Effector memory CD8-positive, alpha-beta T cell (primary cell): ENCODE measurements at regions not wholly inside any gene's neighbourhood (a gene's known extent, or its start where the extent isn't known, plus 50 kb on each side); places are given as distances from the start of the nearest gene placed in this dataset.
"Not testable (repeated sequence)": the region's sequence is repeated elsewhere in the genome, so short reads cannot be mapped to it uniquely, and the experiment has no call there.

ENCODE experiments used
- ATAC-seq: fragments of 150-1000 bp; cut with Tn5 transposase; replicated peaks from 2 replicates; pipeline ENCODE4 v1.10.0; 2021; ENCODE audit warnings: mild to moderate bottlenecking, moderate library complexity
- DNase-seq, 3 experiments: peaks; one replicate each; pipeline ENCODE4 v3.0.0; 2021
- H3K27ac Mint-ChIP-seq, 2 donors: one replicate each; pipeline ENCODE4 v1.8.0; 2022; ENCODE audit warnings: mild to moderate bottlenecking in 2 of 2, mixed read lengths in 2 of 2, moderate library complexity in 2 of 2
- H3K27me3 Mint-ChIP-seq, 2 donors: one replicate each; pipeline ENCODE4 v1.8.0; 2022; ENCODE audit warnings: mixed read lengths in 2 of 2
- H3K36me3 Mint-ChIP-seq: one replicate; pipeline ENCODE4 v1.8.0; 2022; ENCODE audit warnings: mild to moderate bottlenecking, moderate library complexity, mixed read lengths; ENCODE audit not compliant: insufficient read depth
- H3K4me1 Mint-ChIP-seq, 2 donors: one replicate each; pipeline ENCODE4 v1.8.0; 2022; ENCODE audit warnings: low read depth in 2 of 2, mixed read lengths in 2 of 2
- H3K4me3 Mint-ChIP-seq, 2 donors: one replicate each; pipeline ENCODE4 v1.8.0; 2022; ENCODE audit warnings: mild to moderate bottlenecking in 2 of 2, mixed read lengths in 2 of 2, moderate library complexity in 2 of 2
- H3K9me3 Mint-ChIP-seq, 2 donors: one replicate each; pipeline ENCODE4 v1.8.0; 2022; ENCODE audit warnings: mixed read lengths in 2 of 2

GRCh38 chr2:36172824-36173223, 182.8 kb upstream of the CRIM1 start:
- Mint-ChIP-seq H3K4me1 (peaks cover 0 to 2% of the 10 kb centered on the region in 2 donors), H3K4me3 (no peak overlapping the region), H3K9me3 (no peaks in the 10 kb centered on the region), H3K27ac (no peak overlapping the region), H3K27me3 (no peaks in the 10 kb centered on the region), H3K36me3 (no peaks in the 10 kb centered on the region)
- DNase-seq (no peak), ATAC-seq (no peak)

- Mint-ChIP-seq H3K27ac (peak overlapping the region in 1 of 2 donors; percentile 38), H3K9me3 (no peaks in the 10 kb centered on the region), H3K4me1 (peaks cover 0 to 2% of the 10 kb centered on the region in 2 donors), H3K4me3 (no peak overlapping the region), H3K27me3 (no peaks in the 10 kb centered on the region), H3K36me3 (no peaks in the 10 kb centered on the region)
- ATAC-seq = no peak
- DNase-seq = no peak
These were observed 184.8 kb upstream of the CRIM1 start for GRCh38 chr2:36170805-36171204.

GRCh38 chr2:36169843-36170242, 185.7 kb upstream of the CRIM1 start:
- no peak for ATAC-seq

GRCh38 chr2:36168115-36168514, 187.5 kb upstream of the CRIM1 start:
- H3K27me3 Mint-ChIP-seq = no peaks in the 10 kb centered on the region
- peaks cover 0 to 2% of the 10 kb centered on the region in 2 donors for H3K4me1 Mint-ChIP-seq
- H3K9me3 Mint-ChIP-seq = no peaks in the 10 kb centered on the region
- DNase-seq (no peak), ATAC-seq (no peak)
- no peaks in the 10 kb centered on the region for H3K36me3 Mint-ChIP-seq
- no peak overlapping the region for H3K27ac Mint-ChIP-seq
- H3K4me3 Mint-ChIP-seq = no peak overlapping the region

More at GRCh38 chr2:36169843-36170242, 185.7 kb upstream of the CRIM1 start:
- DNase-seq = no peak
- H3K27me3 Mint-ChIP-seq = no peaks in the 10 kb centered on the region
- no peak overlapping the region for H3K4me3 Mint-ChIP-seq
- H3K9me3 Mint-ChIP-seq = no peaks in the 10 kb centered on the region
- no peak overlapping the region for H3K27ac Mint-ChIP-seq
- peaks cover 0 to 2% of the 10 kb centered on the region in 2 donors for H3K4me1 Mint-ChIP-seq
- no peaks in the 10 kb centered on the region for H3K36me3 Mint-ChIP-seq

GRCh38 chr2:36165132-36165531, 190.4 kb upstream of the CRIM1 start:
- Mint-ChIP-seq H3K27me3 (no peaks in the 10 kb centered on the region), H3K4me3 (no peak overlapping the region), H3K4me1 (no peaks in the 10 kb centered on the region), H3K9me3 (no peaks in the 10 kb centered on the region), H3K27ac (no peak overlapping the region), H3K36me3 (no peaks in the 10 kb centered on the region)
- DNase-seq (no peak), ATAC-seq (no peak)

GRCh38 chr2:36163520-36164254, 191.9 kb upstream of the CRIM1 start:
- H3K27me3 Mint-ChIP-seq = peaks cover 0 to 3% of the 10 kb centered on the region in 2 donors
- no peak overlapping the region for H3K4me3 Mint-ChIP-seq
- H3K27ac Mint-ChIP-seq = no peak overlapping the region
- H3K4me1 Mint-ChIP-seq = peaks cover 0 to 2% of the 10 kb centered on the region in 2 donors
- DNase-seq = no peak
- no peaks in the 10 kb centered on the region for H3K36me3 Mint-ChIP-seq
- no peak for ATAC-seq
- no peaks in the 10 kb centered on the region for H3K9me3 Mint-ChIP-seq

- not testable (repeated sequence) for H3K4me1 Mint-ChIP-seq, DNase-seq, H3K36me3 Mint-ChIP-seq, H3K27me3 Mint-ChIP-seq, ATAC-seq, H3K4me3 Mint-ChIP-seq, H3K27ac Mint-ChIP-seq, H3K9me3 Mint-ChIP-seq
These were observed 198.5 kb upstream of the CRIM1 start for GRCh38 chr2:36157093-36157492.

- no peak for DNase-seq
- no peaks in the 10 kb centered on the region for H3K9me3 Mint-ChIP-seq
- H3K4me1 Mint-ChIP-seq = peaks cover 15% of the 10 kb centered on the region in 2 donors
- peak overlapping the region in 1 of 2 donors; percentile 66 for H3K27ac Mint-ChIP-seq
- peak overlapping the region; percentile 18 to 28 for H3K4me3 Mint-ChIP-seq
- ATAC-seq = no peak
- H3K36me3 Mint-ChIP-seq = no peaks in the 10 kb centered on the region
- H3K27me3 Mint-ChIP-seq = no peaks in the 10 kb centered on the region
These were observed 207.7 kb upstream of the CRIM1 start for GRCh38 chr2:36147670-36148390.

- Mint-ChIP-seq H3K4me3 (peak overlapping the region in 1 of 2 donors; percentile 28), H3K36me3 (no peaks in the 10 kb centered on the region), H3K27ac (peak overlapping the region in 1 of 2 donors; percentile 66), H3K9me3 (no peaks in the 10 kb centered on the region), H3K4me1 (peaks cover 15% of the 10 kb centered on the region in 2 donors), H3K27me3 (no peaks in the 10 kb centered on the region)
- DNase-seq = no peak
- ATAC-seq = peak; percentile 17
These were observed 208.8 kb upstream of the CRIM1 start for GRCh38 chr2:36146765-36147164.

GRCh38 chr2:36140391-36140790, 215.2 kb upstream of the CRIM1 start:
- Mint-ChIP-seq H3K9me3 (no peaks in the 10 kb centered on the region), H3K4me3 (no peak overlapping the region), H3K4me1 (peaks cover 7 to 15% of the 10 kb centered on the region in 2 donors), H3K27me3 (no peaks in the 10 kb centered on the region), H3K36me3 (no peaks in the 10 kb centered on the region), H3K27ac (no peak overlapping the region)
- ATAC-seq = no peak
- DNase-seq = no peak

- peak; percentile 56 for ATAC-seq
- H3K27ac Mint-ChIP-seq = no peak overlapping the region
- H3K4me3 Mint-ChIP-seq = peak overlapping the region; percentile 29 to 41
- DNase-seq = no peak
- no peaks in the 10 kb centered on the region for H3K9me3 Mint-ChIP-seq
- H3K36me3 Mint-ChIP-seq = no peaks in the 10 kb centered on the region
- H3K27me3 Mint-ChIP-seq = no peaks in the 10 kb centered on the region
- H3K4me1 Mint-ChIP-seq = peaks cover 7 to 15% of the 10 kb centered on the region in 2 donors
These were observed 218.0 kb upstream of the CRIM1 start for GRCh38 chr2:36137612-36138011.

- DNase-seq (no peak), ATAC-seq (no peak)
- Mint-ChIP-seq H3K27ac (no peak overlapping the region), H3K36me3 (no peaks in the 10 kb centered on the region), H3K27me3 (no peaks in the 10 kb centered on the region), H3K4me1 (peaks cover 7 to 15% of the 10 kb centered on the region in 2 donors), H3K9me3 (no peaks in the 10 kb centered on the region), H3K4me3 (no peak overlapping the region)
These were observed 221.3 kb upstream of the CRIM1 start for GRCh38 chr2:36134281-36134680.

GRCh38 chr2:36128359-36128758, 227.2 kb upstream of the CRIM1 start:
- Mint-ChIP-seq H3K4me1 (peaks cover 5 to 6% of the 10 kb centered on the region in 2 donors), H3K27ac (no peak overlapping the region), H3K27me3 (no peaks in the 10 kb centered on the region), H3K9me3 (no peaks in the 10 kb centered on the region), H3K4me3 (no peak overlapping the region), H3K36me3 (no peaks in the 10 kb centered on the region)
- no peak for ATAC-seq
- no peak for DNase-seq

- H3K4me1 Mint-ChIP-seq = peaks cover 6 to 9% of the 10 kb centered on the region in 2 donors
- DNase-seq (no peak), ATAC-seq (no peak)
- H3K27ac Mint-ChIP-seq = no peak overlapping the region
- no peak overlapping the region for H3K4me3 Mint-ChIP-seq
- no peaks in the 10 kb centered on the region for H3K36me3 Mint-ChIP-seq
- H3K27me3 Mint-ChIP-seq = peaks cover 5 to 10% of the 10 kb centered on the region in 2 donors
- H3K9me3 Mint-ChIP-seq = peaks cover 4 to 5% of the 10 kb centered on the region in 2 donors
These were observed 229.9 kb upstream of the CRIM1 start for GRCh38 chr2:36125702-36126101.
